ENCODE measurements at regions not wholly inside any gene's neighbourhood (a gene's known extent, or its start where the extent isn't known, plus 50 kb on each side); places are given as distances from the start of the nearest gene placed in this dataset.
"Not testable (repeated sequence)": the region's sequence is repeated elsewhere in the genome, so short reads cannot be mapped to it uniquely, and the experiment has no call there.

DNA sequence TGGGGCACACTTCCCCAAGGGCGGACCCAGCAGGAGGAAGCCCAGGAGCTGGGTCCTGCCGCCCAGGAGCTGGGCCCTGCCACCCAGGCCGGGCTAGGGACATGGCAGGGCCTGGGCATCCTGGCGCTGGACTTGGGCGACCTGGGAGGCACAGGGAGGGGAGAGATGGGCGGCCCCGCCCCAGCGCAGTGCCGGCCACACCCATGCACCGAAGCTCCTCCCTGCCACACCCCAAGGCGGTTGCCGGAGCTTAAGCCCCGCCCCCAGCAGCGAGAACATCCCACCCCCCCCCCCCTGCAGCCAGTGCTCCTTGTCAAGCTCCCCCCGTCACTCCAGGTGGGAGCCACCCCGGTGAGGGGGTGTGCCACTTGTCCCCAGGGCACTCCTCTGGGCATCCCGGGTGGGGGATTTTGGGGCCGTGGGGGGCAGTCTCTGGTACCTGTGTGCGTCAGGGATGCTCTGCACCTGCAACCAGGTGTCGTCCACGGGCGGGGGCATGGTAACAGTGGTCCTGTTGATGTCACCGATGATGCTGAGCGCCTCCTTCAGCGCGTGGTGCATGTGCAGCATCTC, 127.4 kb upstream of the ZSCAN2 start:
- TF ChIP-seq, protein P1, sequence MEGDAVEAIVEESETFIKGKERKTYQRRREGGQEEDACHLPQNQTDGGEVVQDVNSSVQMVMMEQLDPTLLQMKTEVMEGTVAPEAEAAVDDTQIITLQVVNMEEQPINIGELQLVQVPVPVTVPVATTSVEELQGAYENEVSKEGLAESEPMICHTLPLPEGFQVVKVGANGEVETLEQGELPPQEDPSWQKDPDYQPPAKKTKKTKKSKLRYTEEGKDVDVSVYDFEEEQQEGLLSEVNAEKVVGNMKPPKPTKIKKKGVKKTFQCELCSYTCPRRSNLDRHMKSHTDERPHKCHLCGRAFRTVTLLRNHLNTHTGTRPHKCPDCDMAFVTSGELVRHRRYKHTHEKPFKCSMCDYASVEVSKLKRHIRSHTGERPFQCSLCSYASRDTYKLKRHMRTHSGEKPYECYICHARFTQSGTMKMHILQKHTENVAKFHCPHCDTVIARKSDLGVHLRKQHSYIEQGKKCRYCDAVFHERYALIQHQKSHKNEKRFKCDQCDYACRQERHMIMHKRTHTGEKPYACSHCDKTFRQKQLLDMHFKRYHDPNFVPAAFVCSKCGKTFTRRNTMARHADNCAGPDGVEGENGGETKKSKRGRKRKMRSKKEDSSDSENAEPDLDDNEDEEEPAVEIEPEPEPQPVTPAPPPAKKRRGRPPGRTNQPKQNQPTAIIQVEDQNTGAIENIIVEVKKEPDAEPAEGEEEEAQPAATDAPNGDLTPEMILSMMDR (IDR thresholded peaks at IDR 0.05), result not testable (repeated sequence)
- not testable (repeated sequence) for TF ChIP-seq SIN3A (IDR thresholded peaks at IDR 0.05; ENCODE audit: borderline replicate concordance, insufficient read depth, low read depth, low read length); POLR2AphosphoS5 (IDR thresholded peaks at IDR 0.05; ENCODE audit: low read depth, low read length); TCF7L2 (IDR thresholded peaks at IDR 0.05; ENCODE audit: low read depth, low read length)
- TF ChIP-seq, protein P2, sequence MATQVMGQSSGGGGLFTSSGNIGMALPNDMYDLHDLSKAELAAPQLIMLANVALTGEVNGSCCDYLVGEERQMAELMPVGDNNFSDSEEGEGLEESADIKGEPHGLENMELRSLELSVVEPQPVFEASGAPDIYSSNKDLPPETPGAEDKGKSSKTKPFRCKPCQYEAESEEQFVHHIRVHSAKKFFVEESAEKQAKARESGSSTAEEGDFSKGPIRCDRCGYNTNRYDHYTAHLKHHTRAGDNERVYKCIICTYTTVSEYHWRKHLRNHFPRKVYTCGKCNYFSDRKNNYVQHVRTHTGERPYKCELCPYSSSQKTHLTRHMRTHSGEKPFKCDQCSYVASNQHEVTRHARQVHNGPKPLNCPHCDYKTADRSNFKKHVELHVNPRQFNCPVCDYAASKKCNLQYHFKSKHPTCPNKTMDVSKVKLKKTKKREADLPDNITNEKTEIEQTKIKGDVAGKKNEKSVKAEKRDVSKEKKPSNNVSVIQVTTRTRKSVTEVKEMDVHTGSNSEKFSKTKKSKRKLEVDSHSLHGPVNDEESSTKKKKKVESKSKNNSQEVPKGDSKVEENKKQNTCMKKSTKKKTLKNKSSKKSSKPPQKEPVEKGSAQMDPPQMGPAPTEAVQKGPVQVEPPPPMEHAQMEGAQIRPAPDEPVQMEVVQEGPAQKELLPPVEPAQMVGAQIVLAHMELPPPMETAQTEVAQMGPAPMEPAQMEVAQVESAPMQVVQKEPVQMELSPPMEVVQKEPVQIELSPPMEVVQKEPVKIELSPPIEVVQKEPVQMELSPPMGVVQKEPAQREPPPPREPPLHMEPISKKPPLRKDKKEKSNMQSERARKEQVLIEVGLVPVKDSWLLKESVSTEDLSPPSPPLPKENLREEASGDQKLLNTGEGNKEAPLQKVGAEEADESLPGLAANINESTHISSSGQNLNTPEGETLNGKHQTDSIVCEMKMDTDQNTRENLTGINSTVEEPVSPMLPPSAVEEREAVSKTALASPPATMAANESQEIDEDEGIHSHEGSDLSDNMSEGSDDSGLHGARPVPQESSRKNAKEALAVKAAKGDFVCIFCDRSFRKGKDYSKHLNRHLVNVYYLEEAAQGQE (IDR thresholded peaks at IDR 0.05; ENCODE audit: insufficient read depth in 1 of 2, low read depth in 2 of 2, low read length in 1 of 2), result not testable (repeated sequence)
